ENCODE measurements at regions not wholly inside any gene's neighbourhood (a gene's known extent, or its start where the extent isn't known, plus 50 kb on each side); places are given as distances from the start of the nearest gene placed in this dataset.
"Not testable (repeated sequence)": the region's sequence is repeated elsewhere in the genome, so short reads cannot be mapped to it uniquely, and the experiment has no call there.

DNA sequence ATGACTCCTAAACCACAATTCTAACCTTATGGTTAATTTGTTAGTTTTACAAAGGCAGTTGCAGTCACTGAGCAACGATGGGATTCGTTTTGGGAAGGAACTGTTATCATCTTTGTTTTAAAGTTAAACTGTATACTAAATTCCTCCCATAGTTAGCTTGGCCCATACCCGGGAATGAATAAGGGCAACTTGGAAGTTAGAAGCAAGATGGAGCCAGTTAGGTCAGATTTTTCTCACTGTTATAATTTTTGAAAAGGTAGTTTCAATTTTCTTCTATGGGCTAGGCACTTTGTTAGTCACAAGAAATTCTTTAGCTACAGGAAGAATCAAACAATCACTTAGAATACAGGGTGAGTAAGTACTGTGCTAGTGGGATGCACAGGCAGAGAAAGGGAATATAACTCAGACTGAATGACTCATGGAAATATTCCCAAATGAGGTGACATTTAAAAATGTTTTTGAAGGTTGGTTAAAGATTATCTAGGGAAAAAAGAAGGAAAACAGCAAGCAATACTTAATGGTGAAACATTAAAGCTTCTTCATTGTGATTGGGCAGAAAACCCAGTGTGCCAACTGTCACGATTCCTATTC, 153.6 kb downstream of the MAGEB17 start:
- peak; percentile 6 for DNase-seq

DNA sequence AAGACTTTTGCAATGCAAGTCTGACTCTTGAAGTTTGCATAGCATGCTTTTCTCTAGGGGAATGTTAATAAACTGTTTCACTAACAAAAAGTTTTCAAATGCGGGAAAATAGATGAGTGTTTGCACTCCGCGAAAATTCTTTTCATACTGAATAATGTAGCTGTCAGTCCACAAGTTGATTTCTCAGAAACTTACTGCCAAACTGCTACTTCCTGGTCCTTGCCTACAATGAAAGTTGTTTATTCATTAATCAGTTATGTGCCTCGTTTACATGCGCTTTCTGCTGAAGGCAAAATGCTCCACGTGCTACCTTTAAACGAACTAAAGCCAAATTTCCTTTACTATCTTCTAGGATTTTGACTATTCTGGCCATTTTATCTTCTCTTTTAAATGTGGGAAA, 166.2 kb downstream of the MAGEB17 start:
- no peak for DNase-seq

DNA sequence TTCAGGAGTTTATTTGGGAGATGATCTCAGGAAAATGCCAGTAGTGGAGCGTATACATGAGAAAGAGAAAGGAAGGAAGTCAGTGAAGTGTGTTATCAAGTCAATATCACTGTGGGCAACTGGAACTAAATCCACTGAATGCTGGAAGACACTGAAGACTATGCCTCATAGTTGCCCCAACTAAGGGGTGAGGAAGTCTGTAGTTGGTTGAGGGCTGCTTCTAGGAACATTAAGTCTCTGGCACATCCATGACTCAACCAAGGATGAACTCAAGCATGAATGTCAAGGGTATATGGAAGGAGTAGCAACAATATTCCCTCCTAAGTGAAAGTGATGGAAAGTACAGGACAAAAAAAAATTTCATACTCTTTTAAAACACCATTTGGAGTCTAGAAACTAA, 167.9 kb downstream of the MAGEB17 start:
- no peak for DNase-seq

DNA sequence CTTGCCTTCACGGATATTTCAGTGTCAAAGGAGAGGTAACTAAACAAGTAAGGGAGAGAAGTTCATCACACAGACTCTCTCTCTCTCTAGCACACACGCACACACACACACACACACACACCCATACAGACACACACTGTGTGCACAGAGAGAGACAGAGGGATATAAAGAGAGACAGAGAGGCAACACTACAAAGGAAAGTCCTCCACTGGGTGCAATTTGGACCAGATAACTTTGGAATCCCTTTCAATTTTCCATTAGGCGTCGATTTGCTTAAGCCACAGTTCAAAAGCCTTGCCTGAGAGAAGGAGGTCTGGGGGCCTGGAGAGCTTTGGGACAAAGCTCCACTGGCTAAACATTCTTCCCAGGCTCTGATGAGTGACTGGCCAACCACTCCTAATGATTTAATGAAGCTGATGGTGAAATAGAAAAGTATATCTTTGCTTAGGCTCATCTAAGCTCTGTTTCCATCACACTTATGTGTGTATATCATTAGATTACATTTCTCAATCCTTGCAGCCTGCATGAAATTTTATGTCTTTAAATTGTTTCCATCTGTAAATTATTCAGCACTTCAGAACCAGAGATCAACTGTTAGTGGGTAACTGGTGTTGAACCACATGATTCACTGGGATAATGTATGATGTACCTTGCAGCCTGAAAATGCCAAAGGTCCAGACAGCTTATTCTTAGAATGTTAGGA, 180.8 kb downstream of the MAGEB17 start:
- DNase-seq = no peak

DNA sequence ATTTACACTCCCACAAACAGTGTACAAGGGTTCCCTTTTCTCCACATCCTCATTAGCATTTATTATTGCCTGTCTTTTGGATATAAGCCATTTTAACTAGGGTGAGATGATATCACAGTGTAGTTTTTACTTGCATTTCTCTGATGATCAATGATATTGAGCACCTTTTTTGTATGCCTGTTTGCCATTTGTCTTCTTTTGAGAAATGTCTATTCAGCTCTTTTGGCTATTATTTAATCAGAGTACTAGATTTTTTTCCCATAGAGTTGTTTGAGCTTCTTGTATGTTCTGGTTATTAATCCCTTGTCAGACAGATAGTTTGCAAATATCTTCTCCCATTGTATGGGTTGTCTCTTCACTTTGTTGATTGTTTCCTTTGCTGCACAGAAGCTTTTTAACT, 190.6 kb downstream of the MAGEB17 start:
- no peak for DNase-seq

DNA sequence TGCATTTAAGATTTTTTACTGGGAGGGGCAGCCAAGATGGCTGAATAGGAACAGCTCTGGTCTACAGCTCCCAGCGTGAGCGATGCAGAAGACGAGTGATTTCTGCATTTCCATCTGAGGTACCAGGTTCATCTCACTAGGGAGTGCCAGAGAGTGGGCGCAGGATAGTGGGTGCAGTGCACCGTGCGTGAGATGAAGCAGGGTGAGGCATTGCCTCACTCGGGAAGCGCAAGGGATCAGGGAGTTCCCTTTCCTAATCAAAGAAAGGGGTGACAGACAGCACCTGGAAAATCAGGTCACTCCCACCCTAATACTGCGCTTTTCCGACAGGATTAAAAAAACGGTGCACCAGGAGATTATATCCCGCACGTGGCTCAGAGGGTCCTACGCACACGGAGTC, 192.8 kb downstream of the MAGEB17 start:
- DNase-seq = not testable (repeated sequence)

DNA sequence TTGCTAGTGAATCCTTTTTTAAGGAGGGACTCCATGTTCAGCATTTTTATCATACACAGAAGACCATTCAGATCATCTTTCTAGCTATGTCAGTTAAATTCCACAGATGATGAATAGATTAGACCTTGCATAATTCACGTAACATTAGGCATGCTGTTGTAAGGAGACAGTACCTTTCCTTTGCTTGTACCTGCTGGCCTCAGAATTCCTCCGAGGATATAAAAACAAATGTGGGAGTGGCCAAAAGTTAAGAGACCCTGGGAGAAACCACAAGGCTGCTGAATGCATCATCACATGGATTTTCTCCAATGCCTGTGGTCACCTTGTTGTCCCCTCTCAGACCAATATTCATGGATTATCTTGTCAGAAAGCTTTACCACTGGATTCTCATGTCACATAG, 201.4 kb downstream of the MAGEB17 start:
- no peak for DNase-seq

DNA sequence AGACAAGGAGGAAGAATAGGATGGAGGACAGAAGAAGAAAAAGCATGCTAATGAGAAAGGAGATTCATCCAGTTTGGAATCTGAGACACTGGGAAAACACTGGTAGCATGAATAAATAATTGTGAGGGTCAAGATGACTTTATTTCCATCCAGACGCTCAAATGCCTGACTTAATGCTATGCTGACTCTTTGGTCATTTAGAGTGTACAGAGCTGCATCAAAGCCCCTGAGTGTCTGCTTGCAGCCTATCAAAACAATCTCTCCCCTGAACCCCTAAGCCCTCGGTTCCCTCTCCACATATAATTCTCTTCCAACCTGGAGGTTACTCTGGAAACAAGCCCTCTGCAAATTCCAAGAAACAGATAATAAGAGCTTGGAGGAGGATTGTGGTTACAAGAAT, 208.8 kb downstream of the MAGEB17 start:
- no peak for DNase-seq

DNA sequence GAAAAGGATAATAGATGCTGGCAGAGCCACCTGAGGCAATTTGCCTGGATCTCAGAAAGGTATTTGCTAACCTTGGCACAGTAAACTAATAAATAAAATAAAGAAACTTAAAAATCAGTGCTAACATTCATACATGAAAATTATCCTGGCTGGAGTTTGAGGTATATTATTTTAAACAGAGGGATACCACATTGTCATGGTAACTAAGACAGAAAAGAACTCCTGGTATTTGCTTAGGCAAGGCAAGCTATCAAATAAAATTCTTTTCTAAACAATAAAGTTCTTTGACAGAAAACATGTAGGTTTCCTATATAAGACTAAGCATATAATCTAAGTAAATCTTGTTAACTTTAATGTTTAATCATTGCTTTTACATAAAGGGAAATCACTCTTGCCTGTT, 218.8 kb downstream of the MAGEB17 start:
- no peak for DNase-seq

DNA sequence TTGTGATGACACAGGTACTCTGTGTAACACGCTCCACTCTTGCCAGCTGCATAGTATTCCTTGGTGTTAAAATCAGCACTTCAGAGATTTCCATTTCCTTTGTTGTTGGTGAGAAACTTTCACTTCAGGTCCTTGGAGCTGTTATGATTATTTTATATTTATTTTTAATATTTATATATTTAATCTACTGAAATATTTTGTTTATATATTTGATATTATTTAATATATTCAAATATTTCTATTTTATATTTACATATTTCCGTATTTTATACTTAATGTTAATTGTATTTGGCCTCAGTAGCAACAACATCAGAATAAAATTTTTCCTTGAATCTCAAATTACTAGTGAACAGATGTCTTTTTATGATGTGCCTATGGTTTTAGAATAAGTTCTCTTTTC, 225.3 kb downstream of the MAGEB17 start:
- no peak for DNase-seq

DNA sequence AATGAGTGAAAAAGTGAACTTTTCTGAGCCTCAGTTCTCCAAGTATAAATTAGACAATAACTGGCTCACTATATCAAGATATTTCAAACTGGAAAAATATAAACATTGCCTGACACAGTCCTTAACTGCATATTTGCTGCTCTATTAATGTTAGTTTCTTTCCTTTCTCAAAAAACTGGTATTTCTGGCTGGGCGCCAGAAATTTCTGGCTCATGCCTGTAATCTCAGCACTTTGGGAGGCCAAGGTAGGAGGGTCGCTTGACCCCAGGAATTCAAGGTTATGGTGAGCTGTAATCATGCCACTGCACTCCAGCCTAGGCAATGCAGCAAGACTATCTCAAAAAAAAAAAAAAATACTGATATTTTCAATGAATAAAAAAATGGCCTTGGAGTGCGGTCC, 227.0 kb downstream of the MAGEB17 start:
- DNase-seq = no peak

DNA sequence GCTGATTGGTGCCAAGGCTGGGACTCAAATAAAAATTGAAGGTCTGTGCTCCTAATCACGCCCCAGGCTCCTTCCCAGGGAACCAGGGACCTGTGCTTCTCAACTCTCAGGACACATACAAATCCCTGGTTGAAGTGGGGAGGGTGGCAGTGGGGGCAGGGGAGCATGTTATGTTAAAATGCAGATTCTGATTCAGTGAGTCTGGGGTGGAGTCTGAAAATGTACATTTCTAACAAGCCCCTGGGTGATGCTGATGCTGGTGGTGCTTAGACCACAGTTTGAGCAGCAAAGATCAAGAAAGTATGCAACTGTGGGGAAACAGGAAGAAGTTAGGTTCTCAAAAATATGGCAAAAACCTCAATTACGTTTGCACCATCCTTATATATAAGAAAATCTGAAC, 236.5 kb downstream of the MAGEB17 start:
- DNase-seq = no peak

DNA sequence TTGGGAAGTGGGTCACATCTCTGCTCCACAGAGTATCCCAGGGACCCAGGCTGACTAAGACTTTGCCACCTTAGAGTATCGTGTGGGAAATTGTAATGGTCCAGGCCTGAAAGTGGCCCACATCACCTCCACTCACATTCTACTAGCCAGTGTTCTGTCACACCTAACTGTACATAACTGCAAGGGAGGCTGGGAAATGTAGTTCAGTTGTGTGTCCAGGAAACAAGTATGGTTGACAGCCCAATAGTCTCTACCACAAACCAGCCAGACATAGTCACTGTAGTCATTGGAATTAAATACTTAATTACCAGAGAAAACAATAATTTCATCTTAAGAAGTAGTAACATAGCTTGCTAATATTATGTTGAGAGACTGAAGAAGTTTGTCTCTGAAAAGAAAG, 233.4 kb upstream of the S100G start:
- no peak for DNase-seq

DNA sequence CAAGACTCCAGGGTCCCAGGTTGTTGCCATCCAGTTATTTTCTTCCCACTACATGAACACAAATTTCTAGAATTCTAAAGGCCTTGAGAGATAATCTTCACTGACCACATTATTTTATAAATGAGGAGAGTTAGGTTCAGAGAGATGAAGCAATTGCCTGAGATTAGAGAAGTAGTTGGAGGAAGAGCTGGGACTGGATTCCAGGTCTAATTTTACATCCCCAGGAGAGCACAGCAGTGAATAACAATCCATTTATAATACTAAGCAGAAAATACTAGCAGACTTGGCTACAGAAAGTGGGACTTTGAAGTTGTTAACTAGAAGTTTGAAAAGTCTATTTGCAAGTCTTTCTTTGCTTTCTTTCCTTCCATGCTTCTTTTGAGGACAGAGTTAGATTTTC, 231.3 kb upstream of the S100G start:
- DNase-seq = no peak

DNA sequence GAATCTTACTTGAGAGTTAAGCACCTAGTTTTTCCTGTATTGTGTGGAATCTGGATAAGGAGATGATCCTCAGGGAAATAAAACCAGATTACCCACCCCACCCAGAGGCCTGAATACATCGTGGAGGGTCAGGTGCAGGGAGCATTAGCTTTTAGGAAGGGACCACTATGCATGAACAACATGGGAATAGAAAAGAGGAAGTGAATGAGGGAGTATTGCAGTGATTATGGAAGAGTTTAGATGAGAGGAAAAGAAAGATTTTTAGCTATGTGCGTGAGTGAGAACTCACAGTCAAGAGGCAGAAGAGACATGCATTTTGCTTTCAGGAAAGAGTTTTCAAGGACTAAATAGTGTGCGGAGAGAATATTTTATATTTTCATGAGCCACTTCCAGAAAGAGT, 222.3 kb upstream of the S100G start:
- DNase-seq = no peak

DNA sequence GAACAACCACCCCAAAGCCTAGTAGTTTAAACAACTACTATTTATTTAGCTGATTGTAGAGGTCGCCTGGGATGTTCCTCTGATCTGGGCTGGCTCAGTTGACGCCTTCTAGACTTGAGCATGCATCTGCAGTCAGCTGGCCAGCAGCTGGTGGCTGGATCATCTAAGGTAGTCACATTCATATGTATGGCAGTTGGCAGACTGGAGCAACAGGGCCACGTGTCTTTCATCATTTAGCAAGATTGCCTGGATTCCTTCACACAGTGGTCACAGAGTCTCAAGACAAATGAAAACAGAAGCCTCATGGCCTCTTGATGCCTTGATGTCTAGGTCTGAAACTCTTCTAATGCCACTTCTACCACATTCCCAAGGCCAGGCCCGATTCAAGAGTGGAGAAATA, 220.6 kb upstream of the S100G start:
- DNase-seq = no peak

DNA sequence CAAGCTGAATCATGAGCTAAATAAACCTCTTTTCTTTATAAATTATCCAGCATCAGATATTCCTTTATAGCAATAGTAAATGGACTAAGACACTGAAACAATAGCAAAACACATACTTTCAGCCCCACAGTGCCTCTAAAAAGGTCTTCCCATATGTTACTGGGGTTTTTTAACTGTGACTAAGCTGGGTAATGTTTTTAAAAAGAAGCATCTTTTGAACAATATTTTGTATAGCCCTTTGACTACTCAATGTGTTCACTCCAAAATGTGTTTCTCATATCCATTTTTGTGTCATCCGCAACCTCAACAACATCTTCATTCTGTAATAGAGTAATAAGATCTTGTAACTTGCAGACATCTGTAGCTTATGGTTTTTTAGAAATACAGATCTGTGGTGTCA, 218.7 kb upstream of the S100G start:
- DNase-seq = no peak

DNA sequence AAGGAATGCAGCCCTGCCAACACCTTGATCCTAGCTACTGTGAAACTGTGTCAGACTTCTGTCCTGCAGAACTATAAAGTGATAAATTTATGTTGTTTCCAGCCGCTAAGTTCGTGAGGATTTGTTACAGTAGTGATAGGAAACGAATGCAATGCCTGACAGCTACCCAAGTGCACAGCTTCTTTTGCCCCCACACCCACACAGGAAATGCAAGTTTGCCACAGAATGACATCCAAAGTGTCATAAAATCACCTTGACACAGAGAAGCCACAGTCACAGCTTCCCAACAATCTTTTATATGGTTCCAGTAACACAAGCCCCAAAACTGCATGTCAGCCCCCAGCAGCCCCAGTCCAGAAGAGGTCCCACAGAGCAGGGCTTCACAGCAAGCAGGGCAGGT, 216.9 kb upstream of the S100G start:
- no peak for DNase-seq

DNA sequence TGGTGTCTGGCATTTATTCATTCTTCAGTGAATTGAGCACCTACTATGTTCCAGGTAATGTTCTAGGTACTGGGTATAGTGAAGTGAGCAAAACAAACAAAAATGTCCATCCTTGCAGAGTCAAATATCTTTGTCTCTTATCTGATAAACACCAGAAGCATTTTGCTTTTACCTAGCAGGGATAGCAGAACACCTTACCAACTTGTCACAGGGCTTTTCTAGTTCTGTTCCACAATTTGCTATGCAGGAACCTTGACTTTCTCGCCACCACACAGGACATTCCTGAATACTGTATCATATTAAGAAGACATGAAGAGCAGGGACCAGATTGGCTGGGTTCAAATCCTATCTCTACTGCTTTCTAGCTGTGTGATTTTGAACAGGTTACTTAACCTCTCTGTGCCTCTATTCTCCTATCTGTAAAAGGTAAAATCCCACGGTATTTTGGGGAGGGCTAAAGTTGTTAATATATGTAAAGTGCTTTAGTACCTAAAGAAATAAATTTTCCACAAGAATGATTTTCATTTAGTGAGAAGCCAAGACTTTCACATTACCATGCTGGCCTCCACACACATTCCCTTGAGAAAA, 214.5 kb upstream of the S100G start:
- no peak for DNase-seq

DNA sequence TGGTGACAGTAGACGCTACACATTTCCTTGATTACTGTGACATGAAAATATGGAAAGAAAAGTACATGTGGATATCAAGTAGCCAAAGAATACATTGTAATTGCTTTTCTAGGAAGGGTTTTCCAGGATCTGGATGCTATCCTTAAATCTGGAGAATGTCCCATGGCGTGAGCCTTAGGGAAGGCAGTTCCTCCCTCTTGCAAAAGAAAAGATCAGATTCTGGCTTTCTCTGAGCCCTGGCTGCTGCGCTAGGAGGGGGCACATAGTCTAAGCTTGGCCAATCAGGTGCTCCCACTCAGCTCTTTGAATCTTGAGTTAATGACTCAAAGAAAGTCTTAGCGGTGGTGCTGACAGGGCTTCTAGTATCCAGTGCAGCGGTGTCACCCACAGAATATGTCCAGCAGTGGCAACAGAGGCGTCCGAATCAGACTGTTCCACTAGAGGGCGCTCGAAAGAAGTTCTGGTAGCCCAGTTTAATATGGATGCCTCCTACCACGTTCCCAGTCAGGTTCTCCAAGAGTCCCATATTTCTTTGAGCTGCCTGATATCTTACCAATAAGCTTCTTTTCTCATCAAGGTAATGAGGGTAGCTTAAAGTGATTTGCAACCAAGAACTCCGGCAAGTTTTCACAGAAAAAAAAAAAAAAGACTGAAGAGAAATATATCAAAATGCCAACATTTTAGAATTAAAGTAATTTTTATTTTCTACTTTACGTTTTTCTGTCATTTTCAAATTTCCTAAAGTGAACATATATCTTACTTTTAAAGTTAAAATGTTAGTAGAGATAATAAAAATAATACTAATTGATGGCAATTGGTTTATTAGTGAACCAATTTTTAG, 213.4 kb upstream of the S100G start:
- peak; percentile 61 for DNase-seq

DNA sequence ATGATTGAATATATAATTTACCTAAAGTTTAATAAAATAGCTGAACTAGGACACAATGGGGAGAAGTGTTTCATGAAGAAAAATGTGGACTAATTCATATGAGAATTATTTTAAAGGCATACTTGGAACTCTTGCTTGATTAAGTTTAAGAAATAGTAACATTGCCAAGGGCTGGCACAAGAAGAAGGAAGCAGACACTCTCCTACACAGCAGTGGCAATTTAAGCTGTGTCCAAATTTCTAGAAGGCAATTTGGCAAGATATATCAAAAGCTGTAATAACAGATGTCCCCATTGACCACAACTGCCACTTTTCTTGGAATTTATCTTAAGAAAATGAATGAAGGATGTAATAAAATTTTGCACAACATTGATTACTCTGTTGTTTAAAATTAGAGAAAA, 209.5 kb upstream of the S100G start:
- DNase-seq = no peak

DNA sequence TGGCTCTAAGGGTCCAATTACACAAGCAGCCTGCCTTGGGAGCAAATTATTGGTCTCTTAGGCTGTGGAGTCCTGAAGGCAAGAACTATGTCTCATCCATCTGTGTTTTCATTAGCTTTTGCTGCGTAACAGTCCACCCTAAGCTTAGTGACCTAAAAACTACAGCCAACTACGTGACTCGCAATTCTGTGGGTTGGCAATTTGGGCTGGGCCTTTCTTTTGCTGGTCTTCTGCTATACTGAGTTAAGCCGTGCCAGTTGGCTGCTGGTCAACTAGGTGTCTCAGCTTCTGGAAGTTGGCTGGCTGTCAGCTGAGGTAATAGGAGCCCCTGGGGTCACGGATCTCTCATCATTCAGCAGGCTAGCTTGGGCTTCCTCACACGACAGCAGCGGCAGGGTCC, 205.6 kb upstream of the S100G start:
- no peak for DNase-seq

DNA sequence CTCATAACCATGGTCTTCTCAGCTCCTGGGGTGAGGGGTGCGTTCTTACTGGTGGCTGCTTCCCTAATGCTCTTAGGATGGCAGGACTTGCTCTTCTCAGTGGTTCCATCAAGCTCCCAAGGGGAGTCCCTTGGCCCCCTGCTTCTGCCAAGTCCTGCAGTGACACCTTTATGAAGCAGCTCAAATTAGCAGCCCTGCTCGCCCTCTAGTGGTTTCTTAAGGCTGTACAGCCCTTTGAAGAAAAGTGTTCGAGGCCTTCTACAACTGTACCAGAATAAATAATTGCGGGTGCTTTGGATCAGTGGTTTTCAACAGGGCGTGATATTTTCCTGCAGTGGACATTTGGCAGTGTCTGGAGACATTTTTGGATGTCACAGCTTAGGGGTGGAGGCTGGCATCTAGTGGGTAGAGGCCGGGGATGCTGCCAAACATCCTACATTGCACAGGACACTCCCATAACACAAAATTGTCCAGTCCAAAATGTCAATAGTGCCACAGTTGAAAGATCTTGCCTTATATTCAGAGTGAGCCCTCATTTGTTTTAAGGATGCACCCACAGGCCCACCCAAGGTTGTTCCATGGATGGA, 204.7 kb upstream of the S100G start:
- DNase-seq = peak; percentile 6

DNA sequence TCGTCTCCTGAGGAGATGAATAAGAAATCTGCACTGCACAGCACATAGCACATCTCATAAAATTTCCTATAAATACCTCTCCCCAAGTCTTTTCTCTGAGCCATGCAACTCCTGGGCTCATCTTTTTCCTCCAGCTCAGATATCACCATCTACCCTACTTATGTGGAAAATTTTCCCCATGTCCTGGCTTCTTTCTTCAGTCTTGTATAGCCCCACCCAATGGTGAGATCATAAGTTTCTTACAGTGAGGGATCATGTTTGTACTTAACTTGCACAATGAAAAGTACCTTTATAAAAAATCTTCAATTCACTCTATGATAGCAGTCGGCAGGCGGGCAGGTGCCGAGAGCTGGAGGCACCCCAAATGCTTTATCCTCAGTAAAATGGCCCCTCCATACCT, 198.6 kb upstream of the S100G start:
- DNase-seq = no peak

Measured in HCEC 1CT (cell line).